ENCODE measurements at regions not wholly inside any gene's neighbourhood (a gene's known extent, or its start where the extent isn't known, plus 50 kb on each side); places are given as distances from the start of the nearest gene placed in this dataset.
A peak's percentile ranks its signal among the peaks of the same experiment; 100 is the strongest.

DNA sequence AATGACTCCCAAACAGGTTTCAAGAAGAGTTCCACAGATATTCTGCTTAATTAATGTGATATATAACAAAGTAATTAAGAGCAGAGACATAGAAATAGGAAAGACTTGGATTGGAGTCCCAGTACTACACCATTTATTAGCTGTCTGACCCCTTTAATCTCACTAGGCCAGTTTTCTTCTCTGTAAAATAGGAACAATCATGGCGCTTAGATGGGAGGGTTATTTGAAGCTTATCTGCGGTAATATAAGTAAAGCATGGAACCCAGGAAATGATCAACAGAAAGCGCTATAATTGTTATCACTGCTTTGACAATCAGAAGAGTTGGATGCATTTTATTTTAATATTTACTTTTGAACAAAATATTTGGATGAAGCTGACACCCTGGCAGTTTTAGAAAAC lies 71.3 kb upstream of the IFNE start:
- Mint-ChIP-seq H3K4me1 (peaks cover 7% of the 10 kb centered on the region), H3K4me3 (no peak overlapping the region), H3K9me3 (no peaks in the 10 kb centered on the region), H3K36me3 (ENCODE audit: low read depth) (no peaks in the 10 kb centered on the region), H3K27ac (no peak overlapping the region), H3K27me3 (ENCODE audit: low read depth) (peaks cover 75% of the 10 kb centered on the region)
- TF ChIP-seq, protein P1, sequence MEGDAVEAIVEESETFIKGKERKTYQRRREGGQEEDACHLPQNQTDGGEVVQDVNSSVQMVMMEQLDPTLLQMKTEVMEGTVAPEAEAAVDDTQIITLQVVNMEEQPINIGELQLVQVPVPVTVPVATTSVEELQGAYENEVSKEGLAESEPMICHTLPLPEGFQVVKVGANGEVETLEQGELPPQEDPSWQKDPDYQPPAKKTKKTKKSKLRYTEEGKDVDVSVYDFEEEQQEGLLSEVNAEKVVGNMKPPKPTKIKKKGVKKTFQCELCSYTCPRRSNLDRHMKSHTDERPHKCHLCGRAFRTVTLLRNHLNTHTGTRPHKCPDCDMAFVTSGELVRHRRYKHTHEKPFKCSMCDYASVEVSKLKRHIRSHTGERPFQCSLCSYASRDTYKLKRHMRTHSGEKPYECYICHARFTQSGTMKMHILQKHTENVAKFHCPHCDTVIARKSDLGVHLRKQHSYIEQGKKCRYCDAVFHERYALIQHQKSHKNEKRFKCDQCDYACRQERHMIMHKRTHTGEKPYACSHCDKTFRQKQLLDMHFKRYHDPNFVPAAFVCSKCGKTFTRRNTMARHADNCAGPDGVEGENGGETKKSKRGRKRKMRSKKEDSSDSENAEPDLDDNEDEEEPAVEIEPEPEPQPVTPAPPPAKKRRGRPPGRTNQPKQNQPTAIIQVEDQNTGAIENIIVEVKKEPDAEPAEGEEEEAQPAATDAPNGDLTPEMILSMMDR (IDR thresholded peaks at IDR 0.05; ENCODE audit: unreplicated experiment in 3 of 3), result no peak

DNA sequence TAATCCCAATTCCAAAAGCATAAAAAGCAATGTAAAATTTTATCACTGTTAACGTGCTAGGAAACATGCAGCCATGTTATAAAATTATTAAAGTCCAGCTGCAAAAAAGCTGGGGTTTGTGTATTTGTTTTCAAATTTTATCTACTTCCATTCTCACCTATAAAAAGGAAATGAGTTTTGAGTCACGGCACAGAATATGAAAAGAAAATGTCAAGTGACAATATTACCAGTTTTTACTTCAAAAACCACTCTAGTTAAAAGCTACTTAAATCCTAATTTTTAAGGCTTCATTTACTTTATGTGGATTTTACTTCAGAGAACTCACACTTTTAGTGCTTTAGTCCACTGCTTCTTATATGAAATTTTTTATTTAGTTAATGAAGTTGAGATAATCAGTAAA lies 72.7 kb upstream of the IFNE start:
- Mint-ChIP-seq H3K4me1 (peaks cover 7% of the 10 kb centered on the region), H3K27me3 (ENCODE audit: low read depth) (peaks cover 80% of the 10 kb centered on the region), H3K36me3 (ENCODE audit: low read depth) (no peaks in the 10 kb centered on the region), H3K4me3 (no peak overlapping the region), H3K27ac (no peak overlapping the region), H3K9me3 (no peaks in the 10 kb centered on the region)
- TF ChIP-seq, protein P1 (IDR thresholded peaks at IDR 0.05; ENCODE audit: unreplicated experiment in 3 of 3), result no peak

DNA sequence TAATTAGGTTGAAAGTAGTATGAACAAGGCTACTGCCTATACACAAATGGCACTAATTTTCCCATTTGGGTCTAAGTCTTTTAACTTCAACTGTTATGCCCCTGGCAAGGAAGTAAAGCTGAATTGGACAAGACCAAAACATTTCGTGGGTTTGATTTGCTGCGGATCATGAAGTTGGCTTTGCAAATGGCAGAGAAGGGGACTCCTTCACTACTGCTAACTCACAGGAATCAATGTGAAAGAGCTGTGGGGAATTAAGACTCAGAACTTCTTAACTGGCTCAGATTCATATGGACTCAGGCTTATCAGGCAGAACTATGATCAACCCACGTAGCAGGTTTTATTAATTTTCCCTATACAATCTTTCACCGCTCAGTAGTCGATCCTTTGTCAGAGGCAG lies 73.8 kb upstream of the IFNE start:
- TF ChIP-seq, protein P1 (IDR thresholded peaks at IDR 0.05; ENCODE audit: unreplicated experiment in 3 of 3), result no peak
- H3K4me3 Mint-ChIP-seq, result no peak overlapping the region
- H3K27me3 Mint-ChIP-seq (ENCODE audit: low read depth), result peaks cover 85% of the 10 kb centered on the region
- no peak overlapping the region for H3K27ac Mint-ChIP-seq
- H3K9me3 Mint-ChIP-seq, result no peaks in the 10 kb centered on the region
- no peaks in the 10 kb centered on the region for H3K36me3 Mint-ChIP-seq (ENCODE audit: low read depth)
- H3K4me1 Mint-ChIP-seq, result peaks cover 11% of the 10 kb centered on the region

DNA sequence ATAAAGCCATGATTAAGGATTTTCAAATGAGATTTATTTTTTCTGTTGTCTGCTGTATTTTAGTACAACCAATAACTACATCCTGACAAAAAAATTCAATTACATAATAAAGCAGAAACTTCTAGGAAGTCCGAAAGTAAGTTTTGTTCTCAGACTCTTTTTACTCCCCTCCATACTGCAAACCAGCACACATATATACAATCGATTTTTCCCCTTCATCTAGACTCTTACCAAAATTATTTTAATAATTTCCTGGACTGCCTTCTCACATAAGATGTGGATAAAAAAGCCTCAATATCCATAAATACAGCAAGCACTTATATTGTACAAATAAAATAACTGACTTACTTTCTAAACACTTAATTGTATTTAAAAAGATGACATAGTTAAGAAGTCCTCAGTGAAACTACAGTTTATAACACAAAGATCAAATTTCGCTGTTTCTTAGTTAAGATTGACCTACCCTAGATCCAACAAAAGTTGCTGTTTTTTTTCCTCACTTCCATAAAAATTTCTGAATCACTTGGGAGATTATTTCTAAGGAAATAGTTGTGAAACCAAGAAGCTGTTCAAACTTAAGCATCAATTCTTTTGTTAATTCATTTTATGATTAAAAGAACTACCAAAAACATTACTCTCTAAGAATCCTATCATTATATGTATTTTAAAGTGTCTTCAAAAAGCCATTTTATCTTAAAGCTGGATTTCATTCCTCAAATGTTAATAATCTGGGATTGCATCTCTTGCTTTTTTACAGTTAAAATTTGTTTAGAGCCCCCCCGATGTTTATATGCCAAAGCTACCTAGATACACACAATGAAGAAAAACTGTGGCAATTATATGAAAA lies 74.7 kb upstream of the IFNE start:
- Mint-ChIP-seq H3K4me3 (no peak overlapping the region), H3K27ac (no peak overlapping the region), H3K9me3 (no peaks in the 10 kb centered on the region), H3K27me3 (ENCODE audit: low read depth) (peaks cover 84% of the 10 kb centered on the region), H3K4me1 (peaks cover 11% of the 10 kb centered on the region), H3K36me3 (ENCODE audit: low read depth) (no peaks in the 10 kb centered on the region)
- TF ChIP-seq, protein P1 (IDR thresholded peaks at IDR 0.05; ENCODE audit: unreplicated experiment in 3 of 3), result no peak

DNA sequence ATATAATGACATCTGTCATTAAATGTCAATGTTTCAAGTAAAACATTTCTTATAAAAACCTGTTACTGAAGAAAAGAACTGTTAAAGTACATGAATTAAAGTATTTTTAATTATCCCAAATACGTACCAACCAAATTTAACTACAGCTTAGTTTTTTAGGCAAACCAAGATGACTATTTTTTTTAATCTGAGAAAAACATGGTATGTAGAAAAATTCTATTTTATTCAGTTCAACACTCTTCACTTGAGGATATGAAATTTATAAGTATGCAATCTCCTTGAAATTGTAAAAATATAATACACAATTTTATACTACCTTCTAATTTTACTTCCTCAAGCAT lies 75.3 kb upstream of the IFNE start:
- H3K27ac Mint-ChIP-seq, result no peak overlapping the region
- H3K36me3 Mint-ChIP-seq (ENCODE audit: low read depth), result no peaks in the 10 kb centered on the region
- TF ChIP-seq, protein P1 (IDR thresholded peaks at IDR 0.05; ENCODE audit: unreplicated experiment in 3 of 3), result no peak
- no peaks in the 10 kb centered on the region for H3K9me3 Mint-ChIP-seq
- no peak overlapping the region for H3K4me3 Mint-ChIP-seq
- peaks cover 11% of the 10 kb centered on the region for H3K4me1 Mint-ChIP-seq
- H3K27me3 Mint-ChIP-seq (ENCODE audit: low read depth), result peaks cover 82% of the 10 kb centered on the region

DNA sequence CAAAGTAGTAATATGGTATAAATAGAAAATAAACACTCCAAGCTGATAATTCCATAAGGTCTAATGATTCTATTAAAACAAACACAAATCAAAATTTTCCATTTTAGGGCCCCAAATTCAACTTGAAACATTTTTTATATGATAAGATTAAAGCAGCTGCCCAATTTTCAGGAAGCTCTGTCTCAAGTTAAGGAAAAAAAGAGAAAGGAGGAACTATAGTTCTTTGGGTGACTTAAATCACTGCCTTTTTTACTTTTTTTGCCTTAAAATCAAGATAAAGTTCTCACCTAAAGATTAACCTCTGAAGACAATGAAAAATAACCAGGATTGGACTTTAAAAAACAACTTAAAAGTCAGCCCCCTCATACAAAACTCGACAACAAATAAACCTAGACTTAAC lies 76.0 kb upstream of the IFNE start:
- Mint-ChIP-seq H3K36me3 (ENCODE audit: low read depth) (no peaks in the 10 kb centered on the region), H3K9me3 (no peaks in the 10 kb centered on the region), H3K27ac (no peak overlapping the region), H3K4me1 (peaks cover 11% of the 10 kb centered on the region), H3K27me3 (ENCODE audit: low read depth) (peaks cover 82% of the 10 kb centered on the region), H3K4me3 (peak overlapping the region; percentile 82 to 88 (median 83))
- TF ChIP-seq, protein P1 (IDR thresholded peaks at IDR 0.05; ENCODE audit: unreplicated experiment in 3 of 3), result no peak
